ENCODE measurements at regions not wholly inside any gene's neighbourhood (a gene's known extent, or its start where the extent isn't known, plus 50 kb on each side); places are given as distances from the start of the nearest gene placed in this dataset.

GRCh38 chr2:84057917-84058560, 401.0 kb downstream of the SUCLG1 start:
- TF ChIP-seq, protein P1, sequence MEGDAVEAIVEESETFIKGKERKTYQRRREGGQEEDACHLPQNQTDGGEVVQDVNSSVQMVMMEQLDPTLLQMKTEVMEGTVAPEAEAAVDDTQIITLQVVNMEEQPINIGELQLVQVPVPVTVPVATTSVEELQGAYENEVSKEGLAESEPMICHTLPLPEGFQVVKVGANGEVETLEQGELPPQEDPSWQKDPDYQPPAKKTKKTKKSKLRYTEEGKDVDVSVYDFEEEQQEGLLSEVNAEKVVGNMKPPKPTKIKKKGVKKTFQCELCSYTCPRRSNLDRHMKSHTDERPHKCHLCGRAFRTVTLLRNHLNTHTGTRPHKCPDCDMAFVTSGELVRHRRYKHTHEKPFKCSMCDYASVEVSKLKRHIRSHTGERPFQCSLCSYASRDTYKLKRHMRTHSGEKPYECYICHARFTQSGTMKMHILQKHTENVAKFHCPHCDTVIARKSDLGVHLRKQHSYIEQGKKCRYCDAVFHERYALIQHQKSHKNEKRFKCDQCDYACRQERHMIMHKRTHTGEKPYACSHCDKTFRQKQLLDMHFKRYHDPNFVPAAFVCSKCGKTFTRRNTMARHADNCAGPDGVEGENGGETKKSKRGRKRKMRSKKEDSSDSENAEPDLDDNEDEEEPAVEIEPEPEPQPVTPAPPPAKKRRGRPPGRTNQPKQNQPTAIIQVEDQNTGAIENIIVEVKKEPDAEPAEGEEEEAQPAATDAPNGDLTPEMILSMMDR (IDR thresholded peaks at IDR 0.05): no peak
- TF ChIP-seq POLR2A (IDR thresholded peaks at IDR 0.05): no peak

All from body of pancreas (tissue), 4 donors.